GM21529 (cell line): ENCODE measurements at regions not wholly inside any gene's neighbourhood (a gene's known extent, or its start where the extent isn't known, plus 50 kb on each side); places are given as distances from the start of the nearest gene placed in this dataset.

Experiments
- ATAC-seq: cut with Tn5 transposase; IDR thresholded peaks from one replicate; pipeline ENCODE4 v1.9.1; 2021; ENCODE audit not compliant: unreplicated experiment

DNA sequence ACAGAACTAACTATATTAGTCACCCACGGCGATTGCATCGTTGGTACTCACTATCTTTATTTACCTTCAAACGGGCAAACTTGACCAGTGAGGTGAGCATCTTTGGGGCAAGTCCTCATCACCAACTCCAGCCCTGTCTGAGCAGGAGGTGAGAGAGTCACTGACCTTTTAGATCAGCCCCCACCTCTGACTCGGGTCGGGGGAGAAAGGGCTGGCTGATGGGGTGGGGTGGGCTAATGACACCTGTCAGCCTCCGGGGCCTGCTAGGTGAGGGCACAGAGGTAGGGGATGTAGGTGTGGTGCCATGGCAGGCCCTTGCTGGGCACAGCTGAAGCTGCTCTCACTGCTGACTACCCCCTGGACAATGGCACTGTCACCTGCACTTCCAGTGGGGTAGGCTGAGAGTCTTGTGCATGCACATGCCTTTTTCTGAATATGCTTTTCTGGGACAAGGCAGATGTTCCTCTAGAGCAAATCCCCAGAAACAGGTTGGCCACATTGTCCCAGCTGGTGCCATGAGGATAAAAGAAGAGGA is 359.5 kb upstream of the MKI67 start:
- no peak for ATAC-seq

DNA sequence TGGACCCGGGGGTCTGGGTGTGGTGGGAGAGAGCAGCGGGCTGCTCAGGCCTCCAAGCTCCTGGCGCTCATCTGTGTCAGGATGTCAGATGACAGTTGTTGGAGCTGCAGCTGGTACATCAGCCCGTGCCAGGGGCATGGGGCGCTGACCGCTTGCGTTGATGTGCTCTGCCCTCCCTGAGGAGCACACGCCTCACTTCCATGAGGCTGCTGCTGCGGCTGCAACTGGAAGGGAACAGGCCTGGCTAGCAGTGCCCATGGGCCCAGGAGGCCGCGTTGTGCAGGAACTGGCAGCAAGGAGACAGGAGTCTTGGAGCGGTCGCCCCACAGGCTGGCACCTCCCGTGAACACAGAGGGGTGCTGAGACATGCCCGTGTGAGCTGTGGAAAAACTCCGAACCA is 361.3 kb upstream of the MKI67 start:
- no peak for ATAC-seq

GRCh38 chr10:128489324-128490247 is 363.4 kb upstream of the MKI67 start:
- no peak for ATAC-seq

GRCh38 chr10:128491686-128492085 is 365.5 kb upstream of the MKI67 start:
- no peak for ATAC-seq

GRCh38 chr10:128493811-128494210 is 367.6 kb upstream of the MKI67 start:
- ATAC-seq: no peak

DNA sequence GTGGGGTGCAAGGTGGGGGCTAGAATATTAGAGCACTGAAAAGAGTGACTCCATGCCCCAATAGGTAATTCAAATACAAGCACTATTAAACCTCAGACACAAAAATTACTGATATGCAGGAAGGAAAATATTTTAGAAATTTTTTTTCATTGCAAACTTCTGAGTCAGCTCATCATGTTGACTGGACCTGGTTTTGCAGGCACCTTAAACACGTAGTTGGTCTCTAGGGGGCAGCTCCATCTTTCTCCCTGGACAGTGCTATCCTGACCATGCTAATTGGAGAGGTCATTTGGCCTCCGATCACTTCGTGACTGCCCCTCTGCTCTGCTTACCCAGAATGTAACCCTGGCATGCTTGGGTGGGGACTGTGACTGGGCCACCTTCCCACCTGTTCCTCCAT is 368.4 kb upstream of the MKI67 start:
- no peak for ATAC-seq

DNA sequence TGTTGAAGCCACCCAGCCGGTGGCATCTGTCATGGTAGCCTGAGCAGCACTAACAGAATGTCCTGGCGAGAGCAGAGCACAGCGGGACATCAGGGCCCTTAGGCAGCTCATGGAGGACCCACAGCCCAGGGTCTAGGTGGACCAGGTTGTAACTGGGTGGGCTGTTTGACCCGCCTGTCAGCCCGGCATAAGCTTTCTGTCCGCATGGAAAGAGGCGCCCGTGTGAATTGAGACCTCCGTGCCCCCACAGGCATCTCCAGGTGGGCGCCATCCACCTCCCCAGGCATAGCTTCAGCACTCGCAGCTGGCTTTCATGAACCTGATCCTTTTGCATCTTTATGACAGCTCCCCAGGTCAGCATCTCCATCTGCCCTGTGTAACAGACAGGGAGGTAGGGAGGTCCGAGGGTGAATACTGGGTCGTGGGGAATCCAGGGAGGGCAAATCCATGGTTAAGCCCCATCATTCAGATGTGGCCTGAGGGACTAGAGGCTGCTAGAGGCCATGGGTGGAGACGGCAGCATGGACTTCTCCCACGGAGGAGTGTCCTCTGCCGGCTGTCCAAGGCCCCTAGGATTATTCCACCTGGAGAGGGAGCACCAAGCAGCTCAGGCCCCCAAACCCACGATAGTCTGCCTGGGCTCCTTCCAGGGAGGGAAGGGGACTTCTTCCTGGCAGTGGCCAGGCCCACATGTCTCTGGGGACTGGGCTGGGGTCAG is 371.6 kb upstream of the MKI67 start:
- no peak for ATAC-seq

DNA sequence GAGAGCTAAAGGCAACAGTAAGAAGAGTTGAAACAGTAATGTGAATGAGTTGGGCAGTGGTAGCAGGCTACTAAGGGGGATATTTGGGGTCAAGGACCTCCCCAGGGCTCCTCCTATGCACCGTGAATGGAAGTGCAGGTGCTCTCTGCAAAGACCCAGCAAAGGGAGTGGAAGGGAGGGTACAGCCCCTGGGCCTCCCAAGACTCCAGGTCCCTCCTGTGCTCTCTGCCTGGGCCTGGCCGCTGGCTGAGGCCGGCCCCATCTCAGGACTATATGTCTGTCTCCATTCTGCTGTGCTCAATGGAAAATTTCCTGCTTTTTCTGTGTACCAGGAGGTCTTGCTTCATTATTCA is 372.1 kb upstream of the MKI67 start:
- ATAC-seq: no peak

- ATAC-seq: no peak
These were observed 372.5 kb upstream of the MKI67 start for GRCh38 chr10:128498746-128499145.

- no peak for ATAC-seq
These were observed 373.3 kb upstream of the MKI67 start for GRCh38 chr10:128499486-128499885.

DNA sequence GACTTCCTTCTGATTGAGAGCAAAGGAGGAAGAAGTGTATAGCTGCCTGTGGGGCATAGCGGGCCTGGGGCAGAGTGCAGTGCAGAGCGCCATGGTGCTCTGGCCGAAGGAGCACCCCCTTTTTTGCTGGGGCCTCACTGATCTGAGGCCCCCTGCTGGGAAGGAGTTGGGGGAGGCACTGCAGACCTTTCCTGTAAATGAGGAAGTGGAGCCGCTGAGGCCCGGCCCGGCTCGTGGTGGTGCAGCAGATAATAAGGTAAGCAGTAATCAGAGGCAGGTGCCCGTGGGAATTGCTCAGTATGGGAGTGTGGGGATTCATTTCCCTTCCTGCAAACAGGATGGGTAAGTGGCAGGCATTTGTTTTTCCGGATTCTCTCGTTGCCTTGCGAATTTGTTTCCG is 373.7 kb upstream of the MKI67 start:
- no peak for ATAC-seq

GRCh38 chr10:128500642-128501041 is 374.4 kb upstream of the MKI67 start:
- no peak for ATAC-seq

DNA sequence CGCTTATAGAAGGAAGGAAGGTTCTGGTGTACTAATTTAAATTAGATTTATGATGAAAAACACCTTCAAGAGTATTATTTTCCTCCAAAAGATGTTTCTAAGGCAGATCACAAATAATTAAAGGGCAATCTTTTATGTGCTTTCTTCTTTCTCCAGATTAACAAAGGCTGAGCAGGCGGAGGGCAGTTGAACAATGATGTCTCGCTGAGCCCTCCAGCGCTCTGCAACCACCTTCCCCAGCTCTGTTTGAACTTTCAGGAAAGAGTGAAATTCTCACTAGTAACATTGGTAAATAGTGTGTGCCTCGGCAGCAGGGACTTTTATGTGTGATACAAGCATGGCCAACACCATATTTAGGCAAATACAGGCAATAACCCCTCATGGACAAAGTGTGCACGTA is 379.1 kb upstream of the MKI67 start:
- no peak for ATAC-seq

- no peak for ATAC-seq
These were observed 380.2 kb upstream of the MKI67 start for GRCh38 chr10:128506423-128506822.

DNA sequence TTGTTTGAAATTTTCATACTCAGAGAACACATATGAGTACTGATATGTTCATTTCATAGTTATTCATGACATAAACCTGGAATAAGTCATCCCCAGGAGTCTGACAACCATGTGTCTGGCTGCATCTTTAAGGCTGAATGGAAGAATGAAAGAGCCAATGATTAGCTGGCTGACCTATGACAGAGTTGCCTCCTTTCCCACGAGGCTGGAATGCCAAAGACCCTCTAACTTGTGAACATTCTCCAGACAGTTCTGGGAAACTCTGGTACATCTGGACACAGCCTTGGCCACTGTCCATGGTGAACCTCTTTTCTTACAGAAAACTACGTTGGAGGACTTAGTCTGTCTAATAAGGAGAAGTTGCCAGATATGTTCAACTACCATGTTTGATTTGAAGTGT is 380.8 kb upstream of the MKI67 start:
- ATAC-seq: no peak

DNA sequence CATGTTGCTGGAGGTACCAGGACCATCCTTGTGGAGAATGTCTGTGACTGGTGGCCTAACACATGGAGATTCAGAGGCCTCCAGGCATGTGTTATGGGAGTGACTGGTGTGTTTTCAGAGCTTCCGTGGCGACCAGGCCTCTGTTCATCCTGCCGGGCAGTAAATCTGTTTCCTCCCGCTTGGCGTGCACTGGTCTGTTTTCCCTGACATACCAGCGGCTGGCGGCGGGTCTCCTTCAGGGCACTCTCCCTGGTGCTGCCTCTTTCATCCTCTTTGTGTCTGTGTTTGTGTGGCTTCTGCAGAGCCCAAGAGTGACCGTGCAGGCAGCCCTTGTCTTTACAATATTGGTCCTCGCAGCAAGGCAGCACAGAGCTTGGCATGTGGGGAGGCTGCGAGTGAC is 385.1 kb upstream of the MKI67 start:
- no peak for ATAC-seq

GRCh38 chr10:128512767-128513166 is 386.5 kb upstream of the MKI67 start:
- no peak for ATAC-seq

DNA sequence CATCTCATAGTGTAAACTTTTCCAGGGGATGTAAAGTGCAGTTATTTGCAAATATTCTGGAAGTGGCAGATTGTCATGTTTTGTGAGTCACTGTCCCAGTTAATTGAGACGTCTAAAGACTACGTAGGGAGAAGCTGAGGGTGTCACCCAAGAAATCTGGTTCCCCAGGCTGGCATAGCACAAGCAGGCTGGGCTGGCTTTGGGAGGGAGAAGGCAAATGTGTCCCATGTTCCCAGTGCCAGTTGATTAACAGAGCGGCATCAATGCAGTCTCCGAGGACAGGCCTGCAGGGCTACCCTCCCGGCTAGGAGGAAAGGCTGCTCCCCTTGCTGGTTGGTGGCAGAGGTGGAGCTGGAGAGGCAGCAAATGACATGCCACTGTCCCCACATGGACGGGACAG is 388.3 kb upstream of the MKI67 start:
- ATAC-seq: no peak

DNA sequence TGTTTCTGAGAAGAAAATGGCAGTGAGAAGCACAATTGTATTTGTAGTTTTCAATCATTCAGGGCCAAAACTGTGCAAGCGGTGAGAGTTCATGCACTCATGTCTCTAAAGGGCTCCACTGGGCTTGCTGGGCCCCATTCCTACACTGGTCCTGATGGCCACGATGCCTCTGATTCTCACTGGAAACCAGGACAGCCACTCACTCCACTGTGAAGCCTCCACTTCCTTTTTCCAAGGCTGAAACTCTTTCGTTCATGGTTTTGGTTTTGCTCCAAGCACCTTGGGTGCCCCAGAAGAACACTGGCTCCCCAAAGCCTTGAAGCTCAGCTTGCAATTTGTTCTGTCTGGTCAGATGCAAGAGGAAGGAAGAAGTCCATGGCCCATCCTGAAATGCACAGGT is 390.0 kb upstream of the MKI67 start:
- ATAC-seq: no peak

DNA sequence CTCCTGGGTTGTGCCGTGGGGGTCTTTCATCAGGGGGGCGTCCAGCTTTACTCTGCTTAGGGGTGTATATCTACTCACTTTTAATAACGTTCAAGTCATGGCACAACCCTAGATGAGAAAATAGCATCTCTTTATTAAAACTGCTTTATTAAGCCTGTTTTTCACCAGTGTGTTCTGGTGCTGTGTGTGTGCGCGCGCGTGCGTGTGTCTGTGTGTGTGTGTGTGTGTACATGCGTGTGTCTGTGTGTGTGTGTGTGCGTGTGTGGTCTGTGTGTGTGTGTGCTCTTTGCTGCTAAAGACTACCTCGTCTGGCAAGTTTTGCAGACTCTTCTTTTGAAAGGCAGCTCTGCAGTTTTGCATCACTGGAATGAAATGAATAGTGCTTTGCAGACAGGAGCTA is 390.9 kb upstream of the MKI67 start:
- ATAC-seq: no peak

GRCh38 chr10:128518000-128518399 is 391.8 kb upstream of the MKI67 start:
- no peak for ATAC-seq

GRCh38 chr10:128519581-128519980 is 393.4 kb upstream of the MKI67 start:
- no peak for ATAC-seq
